CD4-positive, alpha-beta T cell treated with Interleukin-15 for 4 hours (primary cell): ENCODE measurements at regions not wholly inside any gene's neighbourhood (a gene's known extent, or its start where the extent isn't known, plus 50 kb on each side); places are given as distances from the start of the nearest gene placed in this dataset.

ENCODE experiments used
- DNase-seq: peaks from one replicate; pipeline ENCODE4 v3.0.0-alpha.2; 2020; ENCODE audit warnings: low spot score

- DNase-seq = no peak
These were observed 645.0 kb downstream of the PTPRC start for GRCh38 chr1:199283794-199284193.

GRCh38 chr1:199287206-199287605, 648.4 kb downstream of the PTPRC start:
- DNase-seq = no peak

- no peak for DNase-seq
These were observed 648.8 kb downstream of the PTPRC start for GRCh38 chr1:199287647-199288046.

GRCh38 chr1:199290186-199290585, 651.3 kb downstream of the PTPRC start:
- no peak for DNase-seq

- no peak for DNase-seq
These were observed 652.3 kb downstream of the PTPRC start for GRCh38 chr1:199291022-199291740.

- no peak for DNase-seq
These were observed 654.1 kb downstream of the PTPRC start for GRCh38 chr1:199292896-199293295.

- no peak for DNase-seq
These were observed 656.3 kb downstream of the PTPRC start for GRCh38 chr1:199295107-199295506.

GRCh38 chr1:199297174-199297573, 658.3 kb downstream of the PTPRC start:
- DNase-seq = no peak

- DNase-seq = no peak
These were observed 659.0 kb downstream of the PTPRC start for GRCh38 chr1:199297887-199298286.

GRCh38 chr1:199298825-199299224, 660.0 kb downstream of the PTPRC start:
- no peak for DNase-seq

- DNase-seq = no peak
These were observed 662.8 kb downstream of the PTPRC start for GRCh38 chr1:199301472-199302217.

GRCh38 chr1:199302554-199302953, 663.7 kb downstream of the PTPRC start:
- DNase-seq = no peak

- DNase-seq = no peak
These were observed 664.2 kb downstream of the PTPRC start for GRCh38 chr1:199303035-199303434.

GRCh38 chr1:199305053-199305452, 666.2 kb downstream of the PTPRC start:
- DNase-seq = no peak

GRCh38 chr1:199307496-199308264, 668.8 kb downstream of the PTPRC start:
- no peak for DNase-seq

GRCh38 chr1:199308349-199308846, 669.6 kb downstream of the PTPRC start:
- DNase-seq = no peak

- DNase-seq = no peak
These were observed 671.9 kb downstream of the PTPRC start for GRCh38 chr1:199310708-199311107.

- DNase-seq = no peak
These were observed 672.8 kb downstream of the PTPRC start for GRCh38 chr1:199311478-199312262.

GRCh38 chr1:199312626-199313025, 673.8 kb downstream of the PTPRC start:
- no peak for DNase-seq

- no peak for DNase-seq
These were observed 674.6 kb downstream of the PTPRC start for GRCh38 chr1:199313444-199313843.

- no peak for DNase-seq
These were observed 680.5 kb downstream of the PTPRC start for GRCh38 chr1:199319341-199319740.

- DNase-seq = no peak
These were observed 683.4 kb downstream of the PTPRC start for GRCh38 chr1:199322278-199322677.
